IMR-90 (cell line): ENCODE measurements at regions not wholly inside any gene's neighbourhood (a gene's known extent, or its start where the extent isn't known, plus 50 kb on each side); places are given as distances from the start of the nearest gene placed in this dataset.

Source experiments
- ATAC-seq: fragments of 200-7000 bp; cut with Tn5 transposase; 2 replicates; pipeline ENCODE4 v1.9.1; 2020; ENCODE audit warnings: low read depth, mild to moderate bottlenecking, moderate library complexity
- BruUV-seq: library from RNA; stranded (reverse); fragments of 400-500 nt; replicated peaks from 2 replicates; lab custom pipeline; 2021; lab: Mats Ljungman, UMichigan
- CTCF ChIA-PET: fragments of 300-600 bp; formaldehyde crosslinking; extraction: SDS; loops from one replicate; lab custom pipeline; 2021; ENCODE audit warnings: antibody characterized with exemption; lab: Yijun Ruan, JAX
- POLR2A ChIA-PET: fragments of 300-600 bp; sonication (Branson Sonifier 250); formaldehyde crosslinking; loops from one replicate; lab custom pipeline; 2022; ENCODE audit warnings: antibody characterized with exemption; ENCODE audit not compliant: unreplicated experiment; lab: Charles Lee
- DNase-seq: peaks from one replicate; pipeline ENCODE4 v3.0.0; 2013
- H2AFZ ChIP-seq: replicated peaks from 2 replicates; pipeline ENCODE3; 2013; ENCODE audit warnings: low read length, mild to moderate bottlenecking; ENCODE audit not compliant: poor library complexity
- H2AK5ac ChIP-seq: 2 replicates; pipeline ENCODE4 v1.6.1; 2013; ENCODE audit warnings: low read depth, low read length, inconsistent platforms
- H2AK9ac ChIP-seq: replicated peaks from 2 replicates; pipeline ENCODE3; 2013; ENCODE audit warnings: mild to moderate bottlenecking, low read depth, low read length, moderate library complexity; ENCODE audit not compliant: poor library complexity
- H2BK120ac ChIP-seq: 2 replicates; pipeline ENCODE4 v1.6.1; 2013; ENCODE audit warnings: low read depth, low read length, inconsistent platforms
- H2BK15ac ChIP-seq: 3 replicates; pipeline ENCODE4 v1.6.1; 2013; ENCODE audit warnings: low read depth, low read length, inconsistent platforms
- H2BK20ac ChIP-seq: 2 replicates; pipeline ENCODE4 v1.6.1; 2013; ENCODE audit warnings: low read depth, mild to moderate bottlenecking, inconsistent platforms, low read length, moderate library complexity
- H2BK5ac ChIP-seq: 2 replicates; pipeline ENCODE4 v1.6.1; 2013; ENCODE audit warnings: mild to moderate bottlenecking, low read depth, low read length, inconsistent platforms; ENCODE audit not compliant: poor library complexity, severe bottlenecking
- H3K14ac ChIP-seq: replicated peaks from 2 replicates; pipeline ENCODE4 v1.6.1; 2013; ENCODE audit warnings: low read depth, low read length, inconsistent platforms
- H3K18ac ChIP-seq: 2 replicates; pipeline ENCODE4 v1.6.1; 2013; ENCODE audit warnings: low read depth, low read length, control low read depth
- H3K23ac ChIP-seq: 2 replicates; pipeline ENCODE4 v1.6.1; 2013; ENCODE audit warnings: low read depth, low read length, inconsistent platforms
- H3K27ac ChIP-seq: 2 replicates; pipeline ENCODE4 v1.5.1; 2013; ENCODE audit warnings: mild to moderate bottlenecking, control low read depth, low read length; ENCODE audit not compliant: insufficient read depth
- H3K27me3 ChIP-seq: 2 replicates; pipeline ENCODE4 v1.6.1; 2013; ENCODE audit warnings: low read length; ENCODE audit not compliant: control insufficient read depth, insufficient read depth
- H3K36me3 ChIP-seq: 2 replicates; pipeline ENCODE4 v1.6.1; 2013; ENCODE audit warnings: low read length, mixed read lengths; ENCODE audit not compliant: control insufficient read depth, insufficient read depth
- H3K4ac ChIP-seq: 2 replicates; pipeline ENCODE4 v1.6.1; 2013; ENCODE audit warnings: low read depth, low read length, inconsistent platforms
- H3K4me1 ChIP-seq: 2 replicates; pipeline ENCODE4 v1.6.1; 2013; ENCODE audit warnings: low read length, mixed read lengths; ENCODE audit not compliant: control insufficient read depth, insufficient read depth
- H3K4me2 ChIP-seq: 2 replicates; pipeline ENCODE4 v1.6.1; 2013; ENCODE audit warnings: low read depth, mild to moderate bottlenecking, control low read depth, low read length, moderate library complexity
- H3K4me3 ChIP-seq: 2 replicates; pipeline ENCODE4 v1.5.1; 2013; ENCODE audit warnings: low read depth, mild to moderate bottlenecking, control low read depth, low read length, moderate library complexity; ENCODE audit not compliant: insufficient read depth
- H3K56ac ChIP-seq: 2 replicates; pipeline ENCODE4 v1.6.1; 2013; ENCODE audit warnings: low read length, inconsistent platforms; ENCODE audit not compliant: insufficient read depth; ENCODE audit errors: extremely low read depth
- H3K79me1 ChIP-seq, 2 experiments: 2 replicates each; pipeline ENCODE4 v1.6.1; 2013; ENCODE audit warnings: low read length in 2 of 2, inconsistent platforms in 1 of 2, low read depth in 1 of 2
- H3K9ac ChIP-seq: 2 replicates; pipeline ENCODE4 v1.6.1; 2013; ENCODE audit warnings: low read depth, low read length, control low read depth
- H3K9me1 ChIP-seq: 2 replicates; pipeline ENCODE4 v1.6.1; 2013; ENCODE audit warnings: low read length, inconsistent platforms; ENCODE audit not compliant: insufficient read depth
- H3K9me3 ChIP-seq: 2 replicates; pipeline ENCODE4 v1.6.1; 2013; ENCODE audit warnings: low read length; ENCODE audit not compliant: control insufficient read depth, insufficient read depth
- H4K20me1 ChIP-seq: 2 replicates; pipeline ENCODE4 v1.6.1; 2013; ENCODE audit warnings: low read length, inconsistent platforms; ENCODE audit not compliant: insufficient read depth
- H4K5ac ChIP-seq: 2 replicates; pipeline ENCODE4 v1.6.1; 2013; ENCODE audit warnings: mild to moderate bottlenecking, low read depth, low read length, control low read depth
- H4K8ac ChIP-seq, 2 experiments: 2 replicates each; pipeline ENCODE4 v1.6.1; 2013; ENCODE audit warnings: low read depth in 2 of 2, low read length in 2 of 2, control low read depth in 1 of 2, inconsistent platforms in 1 of 2
- H4K91ac ChIP-seq: 2 replicates; pipeline ENCODE4 v1.6.1; 2013; ENCODE audit warnings: low read depth, low read length, inconsistent platforms; ENCODE audit not compliant: insufficient read depth
- BHLHE40 ChIP-seq: fragments of 150-350 bp; IDR thresholded peaks from 2 replicates; pipeline ENCODE4 v1.6.1; 2016; ENCODE audit warnings: mild to moderate bottlenecking, low read depth, low read length
- CEBPB ChIP-seq: IDR thresholded peaks from 2 replicates; pipeline ENCODE4 v1.6.1; 2012; ENCODE audit warnings: low read depth, low read length, improper control_type of control experiment
- CHD1 ChIP-seq: IDR thresholded peaks from 2 replicates; pipeline ENCODE4 v1.6.1; 2012; ENCODE audit warnings: low read depth, low read length, improper control_type of control experiment
- FOS ChIP-seq: fragments of 150-350 bp; IDR thresholded peaks from 2 replicates; pipeline ENCODE4 v1.6.1; 2016; ENCODE audit warnings: low read depth, low read length
- MAFK ChIP-seq: IDR thresholded peaks from 2 replicates; pipeline ENCODE4 v1.6.1; 2012; ENCODE audit warnings: low read depth, low read length, improper control_type of control experiment
- MAZ ChIP-seq: IDR thresholded peaks from 2 replicates; pipeline ENCODE4 v1.6.1; 2012; ENCODE audit warnings: low read depth, mild to moderate bottlenecking, low read length, improper control_type of control experiment, moderate library complexity, borderline replicate concordance
- NFE2L2 ChIP-seq: fragments of 150-350 bp; IDR thresholded peaks from 2 replicates; pipeline ENCODE4 v1.6.1; 2016; ENCODE audit warnings: low read depth, mild to moderate bottlenecking, low read length
- RAD21 ChIP-seq: IDR thresholded peaks from 2 replicates; pipeline ENCODE4 v1.6.1; 2012; ENCODE audit warnings: low read length, improper control_type of control experiment
- RCOR1 ChIP-seq: IDR thresholded peaks from 2 replicates; pipeline ENCODE4 v1.6.1; 2012; ENCODE audit warnings: mild to moderate bottlenecking, low read length, improper control_type of control experiment; ENCODE audit not compliant: insufficient replicate concordance
- RFX5 ChIP-seq: IDR thresholded peaks from 2 replicates; pipeline ENCODE4 v1.8.0; 2012; ENCODE audit warnings: low read depth, mild to moderate bottlenecking, low read length, moderate library complexity
- SMC3 ChIP-seq: fragments of 150-350 bp; IDR thresholded peaks from 2 replicates; pipeline ENCODE4 v1.6.1; 2016; ENCODE audit warnings: low read depth, mild to moderate bottlenecking, antibody characterized with exemption, low read length, moderate library complexity
- USF2 ChIP-seq: fragments of 150-350 bp; IDR thresholded peaks from 2 replicates; pipeline ENCODE4 v1.6.1; 2017; ENCODE audit warnings: mild to moderate bottlenecking, antibody characterized with exemption, low read length, low read depth
- WGBS, 2 experiments: methylation state at CpG; one replicate each; pipeline versions ENCODE4 v1.1.5 to v1.1.7; 2013; ENCODE audit warnings: missing lambda C conversion rate in 2 of 2; ENCODE audit not compliant: insufficient read length in 1 of 2; ENCODE audit errors: extremely low coverage in 2 of 2; 5-methylcytosine and 5-hydroxymethylcytosine counted together
- dilution Hi-C: fragments of 300-500 bp; cut with HindIII; formaldehyde crosslinking; loops from one replicate; pipeline ENCODE4 v1.14.3; 2018; ENCODE audit warnings: low sequenced_read_pairs; ENCODE audit not compliant: unreplicated experiment
- in situ Hi-C: fragments of 300-500 bp; cut with MboI; formaldehyde crosslinking; loops from 3 replicates; pipeline ENCODE4 v1.14.3; 2019; ENCODE audit warnings: low sequenced_read_pairs, inconsistent platforms, mixed read lengths
- intact Hi-C: fragments of 100-400 bp; cut with micrococcal nuclease; formaldehyde crosslinking; loops from 2 replicates; pipeline ENCODE4 v1.10.0; 2022
- TF ChIP-seq, protein P1 (sequence below): conservative IDR thresholded peaks from 2 replicates; pipeline ENCODE4 v1.5.1; 2012; ENCODE audit warnings: mild to moderate bottlenecking, low read depth, low read length, improper control_type of control experiment

- peaks cover 11% of the 10 kb centered on the region for H3K4me1 ChIP-seq
- H4K5ac ChIP-seq: no peak overlapping the region
- ChIA-PET CTCF (no interaction called here), POLR2A (no interaction called here)
- no peak overlapping the region for H3K4ac ChIP-seq
- H3K56ac ChIP-seq: no peak overlapping the region
- no peak overlapping the region for H3K27ac ChIP-seq
- no peaks in the 10 kb centered on the region for H3K79me1 ChIP-seq
- no peak overlapping the region for H3K9ac ChIP-seq
- no peak overlapping the region for H3K4me2 ChIP-seq
- BruUV-seq: no TSS peak
- H2BK5ac ChIP-seq: no peak overlapping the region
- no peak overlapping the region for H2AK9ac ChIP-seq
- no peak overlapping the region for H4K8ac ChIP-seq
- peak overlapping the region; percentile 29 for H2BK120ac ChIP-seq
- H3K9me3 ChIP-seq: no peaks in the 10 kb centered on the region
- H3K27me3 ChIP-seq: no peaks in the 10 kb centered on the region
- DNase-seq (no peak), ATAC-seq (no peak)
- no peak overlapping the region for H2AFZ ChIP-seq
- H3K4me3 ChIP-seq: no peak overlapping the region
- no peaks in the 10 kb centered on the region for H3K9me1 ChIP-seq
- dilution Hi-C loops: no loop called here
- intact Hi-C loops: loop anchor here (5.0 kb wide), 1 partner anchor 572 kb away; no protein-coding TSS in a partner anchor
- no peak overlapping the region for H3K18ac ChIP-seq
- H4K91ac ChIP-seq: no peak overlapping the region
- no peak overlapping the region for H2AK5ac ChIP-seq
- H4K20me1 ChIP-seq: no peaks in the 10 kb centered on the region
- H2BK15ac ChIP-seq: no peak overlapping the region
- H2BK20ac ChIP-seq: no peak overlapping the region
- in situ Hi-C loops: loop anchor here (10.0 kb wide), 3 partner anchors 395 to 515 kb away; no protein-coding TSS in a partner anchor
- WGBS, 2 experiments: no CpG with 5 or more reads among the region's 6 CpGs
- H3K23ac ChIP-seq: no peak overlapping the region
- no peak overlapping the region for H3K14ac ChIP-seq
- no peak for TF ChIP-seq FOS
- TF ChIP-seq BHLHE40: no peak
- TF ChIP-seq, protein P1, sequence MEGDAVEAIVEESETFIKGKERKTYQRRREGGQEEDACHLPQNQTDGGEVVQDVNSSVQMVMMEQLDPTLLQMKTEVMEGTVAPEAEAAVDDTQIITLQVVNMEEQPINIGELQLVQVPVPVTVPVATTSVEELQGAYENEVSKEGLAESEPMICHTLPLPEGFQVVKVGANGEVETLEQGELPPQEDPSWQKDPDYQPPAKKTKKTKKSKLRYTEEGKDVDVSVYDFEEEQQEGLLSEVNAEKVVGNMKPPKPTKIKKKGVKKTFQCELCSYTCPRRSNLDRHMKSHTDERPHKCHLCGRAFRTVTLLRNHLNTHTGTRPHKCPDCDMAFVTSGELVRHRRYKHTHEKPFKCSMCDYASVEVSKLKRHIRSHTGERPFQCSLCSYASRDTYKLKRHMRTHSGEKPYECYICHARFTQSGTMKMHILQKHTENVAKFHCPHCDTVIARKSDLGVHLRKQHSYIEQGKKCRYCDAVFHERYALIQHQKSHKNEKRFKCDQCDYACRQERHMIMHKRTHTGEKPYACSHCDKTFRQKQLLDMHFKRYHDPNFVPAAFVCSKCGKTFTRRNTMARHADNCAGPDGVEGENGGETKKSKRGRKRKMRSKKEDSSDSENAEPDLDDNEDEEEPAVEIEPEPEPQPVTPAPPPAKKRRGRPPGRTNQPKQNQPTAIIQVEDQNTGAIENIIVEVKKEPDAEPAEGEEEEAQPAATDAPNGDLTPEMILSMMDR: no peak
- TF ChIP-seq MAZ: no peak
- TF ChIP-seq RAD21: no peak
- no peak for TF ChIP-seq RFX5
- TF ChIP-seq CHD1: no peak
- no peak for TF ChIP-seq NFE2L2
- TF ChIP-seq USF2: no peak
- TF ChIP-seq CEBPB: no peak
- no peak for TF ChIP-seq RCOR1
- no peak for TF ChIP-seq MAFK
- no peak for TF ChIP-seq SMC3
- no peaks in the 10 kb centered on the region for H3K36me3 ChIP-seq
Measured at GRCh38 chr9:119959846-119960545, 590.8 kb upstream of the BRINP1 start.
